B cell (primary cell): ENCODE measurements at regions not wholly inside any gene's neighbourhood (a gene's known extent, or its start where the extent isn't known, plus 50 kb on each side); places are given as distances from the start of the nearest gene placed in this dataset.

Experiments
- ATAC-seq: fragments of 200-7000 bp; cut with Tn5 transposase; one replicate; pipeline ENCODE4 v1.10.0; 2021; ENCODE audit warnings: low read depth, mild to moderate bottlenecking, moderate number of reproducible peaks, moderate library complexity
- CTCF ChIA-PET: fragments of 350-600 bp; sonication (Branson Sonifier 250); formaldehyde crosslinking; loops from one replicate; lab custom pipeline; 2021; ENCODE audit warnings: antibody characterized with exemption, inconsistent platforms; lab: Charles Lee
- POLR2A ChIA-PET: fragments of 350-600 bp; sonication (Branson Sonifier 250); formaldehyde crosslinking; loops from one replicate; lab custom pipeline; 2021; ENCODE audit warnings: antibody characterized with exemption; lab: Charles Lee
- DNase-seq: peaks from one replicate; pipeline ENCODE4 v3.0.0; 2013
- H2AFZ ChIP-seq: 2 replicates; pipeline ENCODE4 v1.6.1; 2012; ENCODE audit warnings: mild to moderate bottlenecking, low read depth, low read length; ENCODE audit not compliant: insufficient read depth, poor library complexity, severe bottlenecking
- H3K27ac ChIP-seq, 2 donors: 1 replicate in 1 of 2; 2 replicates in 1 of 2; pipeline ENCODE4 v1.5.1; 2012 to 2013; ENCODE audit warnings: low read length in 2 of 2, mild to moderate bottlenecking in 2 of 2, moderate library complexity in 1 of 2
- H3K27me3 ChIP-seq, 4 experiments: fragments of 200-600 bp in 1 of 4; sonication (generic) in 1 of 4; replicated peaks in 1 of 4; 1 replicate in 2 of 4; 2 replicates in 2 of 4; pipeline versions ENCODE4 v1.6.1 to v1.7.0; 2013 to 2016; ENCODE audit warnings: low read length in 3 of 4, mild to moderate bottlenecking in 2 of 4, mixed read lengths in 1 of 4, moderate library complexity in 1 of 4; ENCODE audit not compliant: insufficient read depth in 4 of 4, control insufficient read depth in 3 of 4; ENCODE audit errors: control extremely low read depth in 1 of 4
- H3K36me3 ChIP-seq, 2 experiments: replicated peaks in 1 of 2; 1 replicate in 1 of 2; 2 replicates in 1 of 2; pipeline versions ENCODE4 v1.6.1 to v1.7.1; 2013; ENCODE audit warnings: low read length in 1 of 2; ENCODE audit not compliant: insufficient read depth in 2 of 2, control insufficient read depth in 1 of 2; ENCODE audit errors: control extremely low read depth in 1 of 2, extremely low read depth in 1 of 2
- H3K4me1 ChIP-seq, 2 donors: fragments of 200-600 bp in 1 of 2; sonication (generic) in 1 of 2; 1 replicate in 1 of 2; 2 replicates in 1 of 2; pipeline versions ENCODE4 v1.5.1 to v1.6.1; 2013 to 2017; ENCODE audit warnings: low read length in 2 of 2; ENCODE audit not compliant: control insufficient read depth in 2 of 2, insufficient read depth in 2 of 2
- H3K4me2 ChIP-seq: replicated peaks from 2 replicates; pipeline ENCODE3; 2012; ENCODE audit warnings: mild to moderate bottlenecking, low read depth, low read length; ENCODE audit not compliant: poor library complexity, severe bottlenecking
- H3K4me3 ChIP-seq, 5 experiments: fragments of 200-600 bp in 1 of 5; sonication (generic) in 1 of 5; 1 replicate in 3 of 5; 2 replicates in 2 of 5; pipeline versions ENCODE4 v1.5.1 to v1.7.0; 2011 to 2016; ENCODE audit warnings: low read length in 4 of 5, mild to moderate bottlenecking in 4 of 5, low read depth in 2 of 5, control low read depth in 1 of 5, moderate library complexity in 1 of 5; ENCODE audit not compliant: insufficient read depth in 1 of 5; ENCODE audit errors: control extremely low read depth in 1 of 5, extremely low read depth in 1 of 5
- H3K79me2 ChIP-seq: fragments of 200-600 bp; sonication (generic); one replicate; pipeline ENCODE4 v1.6.0; 2016; ENCODE audit warnings: low read length; ENCODE audit not compliant: control insufficient read depth, insufficient read depth
- H3K9ac ChIP-seq: fragments of 200-600 bp; sonication (generic); 2 replicates; pipeline ENCODE4 v1.6.1; 2017; ENCODE audit warnings: mild to moderate bottlenecking, low read length, moderate library complexity
- H3K9me3 ChIP-seq, 3 donors: one replicate each; pipeline versions ENCODE4 v1.6.1 to v1.7.1; 2013; ENCODE audit warnings: low read length in 2 of 3; ENCODE audit not compliant: control insufficient read depth in 2 of 3, insufficient read depth in 1 of 3; ENCODE audit errors: control extremely low read depth in 1 of 3
- H4K20me1 ChIP-seq: 2 replicates; pipeline ENCODE4 v1.6.0; 2012; ENCODE audit warnings: mild to moderate bottlenecking, low read length; ENCODE audit not compliant: insufficient read depth, control insufficient read depth, poor library complexity, severe bottlenecking
- H3K27ac Mint-ChIP-seq: one replicate; pipeline ENCODE4 v1.8.0; 2021; ENCODE audit warnings: mixed read lengths
- H3K27me3 Mint-ChIP-seq: one replicate; pipeline ENCODE4 v1.8.0; 2021; ENCODE audit warnings: mixed read lengths
- H3K4me1 Mint-ChIP-seq: one replicate; pipeline ENCODE4 v1.8.0; 2021; ENCODE audit warnings: mixed read lengths
- H3K4me3 Mint-ChIP-seq: one replicate; pipeline ENCODE4 v1.8.0; 2021; ENCODE audit warnings: mixed read lengths
- H3K9me3 Mint-ChIP-seq: one replicate; pipeline ENCODE4 v1.8.0; 2022; ENCODE audit warnings: mixed read lengths; ENCODE audit not compliant: insufficient read depth
- EZH2 ChIP-seq: IDR thresholded peaks from 2 replicates; pipeline ENCODE4 v1.6.1; 2012; ENCODE audit warnings: borderline replicate concordance, low read depth, mild to moderate bottlenecking, moderate library complexity, low read length; ENCODE audit not compliant: insufficient read depth, poor library complexity, severe bottlenecking
- WGBS: methylation state at CpG from one replicate; pipeline ENCODE4 v1.1.5; 2013; ENCODE audit warnings: missing lambda C conversion rate; ENCODE audit not compliant: insufficient coverage; 5-methylcytosine and 5-hydroxymethylcytosine counted together
- intact Hi-C: fragments of 100-400 bp; cut with micrococcal nuclease; formaldehyde crosslinking; loops from one replicate; pipeline ENCODE4 v1.10.0; 2022
- TF ChIP-seq, protein P1 (sequence below): fragments of 200-600 bp; IDR thresholded peaks from one replicate; pipeline ENCODE4 v1.8.0; 2022; ENCODE audit warnings: antibody characterized with exemption, mild to moderate bottlenecking

DNA sequence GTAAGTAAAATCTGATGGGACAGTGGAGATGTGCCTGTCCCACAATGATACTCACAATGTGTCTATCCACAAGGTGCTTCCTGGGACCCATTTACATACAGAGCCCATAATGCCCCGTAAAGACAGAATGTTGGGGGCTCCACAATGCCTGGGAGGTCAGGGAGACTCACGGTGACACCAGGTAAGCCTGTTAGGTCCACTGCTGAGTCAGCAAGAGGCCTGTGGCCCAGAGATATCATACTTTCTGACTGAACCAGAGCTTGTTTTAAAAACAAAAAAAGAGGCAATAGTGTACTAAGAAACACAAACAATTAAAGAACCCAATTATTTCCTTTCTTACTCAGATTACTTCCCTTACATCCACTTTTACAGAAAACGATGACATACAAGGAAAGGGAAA is 771.1 kb upstream of the ID2 start:
- ATAC-seq: no peak
- CTCF ChIA-PET: no interaction called here
- H3K27me3 ChIP-seq: no peaks in the 10 kb centered on the region

GRCh38 chr2:7911196-7911595 is 770.7 kb upstream of the ID2 start:
- CTCF ChIA-PET: no interaction called here
- Histone ChIP-seq H3K4me1 (no peaks in the 10 kb centered on the region), H4K20me1 (no peaks in the 10 kb centered on the region), H3K27ac (no peak overlapping the region), H3K27me3 (no peaks in the 10 kb centered on the region), H3K4me3 (no peak overlapping the region), H3K79me2 (no peaks in the 10 kb centered on the region), H3K36me3 (no peaks in the 10 kb centered on the region), H3K9me3 (peaks cover 0 to 2% (median 0%) of the 10 kb centered on the region in 3 donors), H2AFZ (no peak overlapping the region), H3K4me2 (no peak overlapping the region), H3K9ac (no peak overlapping the region)
- no peak for DNase-seq
- Mint-ChIP-seq H3K27ac (no peak overlapping the region), H3K27me3 (peaks cover 5% of the 10 kb centered on the region), H3K4me3 (no peak overlapping the region), H3K9me3 (no peaks in the 10 kb centered on the region), H3K4me1 (no peaks in the 10 kb centered on the region)
- TF ChIP-seq, protein P1, sequence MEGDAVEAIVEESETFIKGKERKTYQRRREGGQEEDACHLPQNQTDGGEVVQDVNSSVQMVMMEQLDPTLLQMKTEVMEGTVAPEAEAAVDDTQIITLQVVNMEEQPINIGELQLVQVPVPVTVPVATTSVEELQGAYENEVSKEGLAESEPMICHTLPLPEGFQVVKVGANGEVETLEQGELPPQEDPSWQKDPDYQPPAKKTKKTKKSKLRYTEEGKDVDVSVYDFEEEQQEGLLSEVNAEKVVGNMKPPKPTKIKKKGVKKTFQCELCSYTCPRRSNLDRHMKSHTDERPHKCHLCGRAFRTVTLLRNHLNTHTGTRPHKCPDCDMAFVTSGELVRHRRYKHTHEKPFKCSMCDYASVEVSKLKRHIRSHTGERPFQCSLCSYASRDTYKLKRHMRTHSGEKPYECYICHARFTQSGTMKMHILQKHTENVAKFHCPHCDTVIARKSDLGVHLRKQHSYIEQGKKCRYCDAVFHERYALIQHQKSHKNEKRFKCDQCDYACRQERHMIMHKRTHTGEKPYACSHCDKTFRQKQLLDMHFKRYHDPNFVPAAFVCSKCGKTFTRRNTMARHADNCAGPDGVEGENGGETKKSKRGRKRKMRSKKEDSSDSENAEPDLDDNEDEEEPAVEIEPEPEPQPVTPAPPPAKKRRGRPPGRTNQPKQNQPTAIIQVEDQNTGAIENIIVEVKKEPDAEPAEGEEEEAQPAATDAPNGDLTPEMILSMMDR: no peak
- no peak for TF ChIP-seq EZH2
- intact Hi-C loops: no loop called here
- no peak for ATAC-seq
- POLR2A ChIA-PET: no interaction called here
- no CpG with 5 or more reads among the region's 2 CpGs for WGBS

More for the DNA sequence above, 771.1 kb upstream of the ID2 start:
- 100% methylated on average over 1 of the region's 3 CpGs for WGBS
- intact Hi-C loops: no loop called here
- DNase-seq: no peak
- no peaks in the 10 kb centered on the region for H3K4me1 Mint-ChIP-seq
- Histone ChIP-seq H3K4me1 (no peaks in the 10 kb centered on the region), H2AFZ (no peak overlapping the region), H4K20me1 (no peaks in the 10 kb centered on the region), H3K9me3 (peaks cover 0 to 2% (median 0%) of the 10 kb centered on the region in 3 donors), H3K4me3 (no peak overlapping the region), H3K4me2 (no peak overlapping the region), H3K27ac (no peak overlapping the region), H3K36me3 (no peaks in the 10 kb centered on the region), H3K9ac (no peak overlapping the region), H3K79me2 (no peaks in the 10 kb centered on the region)
- H3K27me3 Mint-ChIP-seq: peaks cover 5% of the 10 kb centered on the region
- no peak for TF ChIP-seq EZH2
- TF ChIP-seq, protein P1: no peak
- POLR2A ChIA-PET: no interaction called here
- no peaks in the 10 kb centered on the region for H3K9me3 Mint-ChIP-seq
- no peak overlapping the region for H3K4me3 Mint-ChIP-seq
- no peak overlapping the region for H3K27ac Mint-ChIP-seq
